IMR-90 (cell line): ENCODE measurements at regions not wholly inside any gene's neighbourhood (a gene's known extent, or its start where the extent isn't known, plus 50 kb on each side); places are given as distances from the start of the nearest gene placed in this dataset.

Source experiments
- ATAC-seq: fragments of 200-7000 bp; cut with Tn5 transposase; 2 replicates; pipeline ENCODE4 v1.9.1; 2020; ENCODE audit warnings: low read depth, mild to moderate bottlenecking, moderate library complexity
- BruUV-seq: library from RNA; stranded (reverse); fragments of 400-500 nt; replicated peaks from 2 replicates; lab custom pipeline; 2021; lab: Mats Ljungman, UMichigan
- CTCF ChIA-PET: fragments of 300-600 bp; formaldehyde crosslinking; extraction: SDS; loops from one replicate; lab custom pipeline; 2021; ENCODE audit warnings: antibody characterized with exemption; lab: Yijun Ruan, JAX
- POLR2A ChIA-PET: fragments of 300-600 bp; sonication (Branson Sonifier 250); formaldehyde crosslinking; loops from one replicate; lab custom pipeline; 2022; ENCODE audit warnings: antibody characterized with exemption; ENCODE audit not compliant: unreplicated experiment; lab: Charles Lee
- DNase-seq: peaks from one replicate; pipeline ENCODE4 v3.0.0; 2013
- H2AFZ ChIP-seq: replicated peaks from 2 replicates; pipeline ENCODE3; 2013; ENCODE audit warnings: low read length, mild to moderate bottlenecking; ENCODE audit not compliant: poor library complexity
- H2AK5ac ChIP-seq: 2 replicates; pipeline ENCODE4 v1.6.1; 2013; ENCODE audit warnings: low read depth, low read length, inconsistent platforms
- H2AK9ac ChIP-seq: replicated peaks from 2 replicates; pipeline ENCODE3; 2013; ENCODE audit warnings: mild to moderate bottlenecking, low read depth, low read length, moderate library complexity; ENCODE audit not compliant: poor library complexity
- H2BK120ac ChIP-seq: 2 replicates; pipeline ENCODE4 v1.6.1; 2013; ENCODE audit warnings: low read depth, low read length, inconsistent platforms
- H2BK15ac ChIP-seq: 3 replicates; pipeline ENCODE4 v1.6.1; 2013; ENCODE audit warnings: low read depth, low read length, inconsistent platforms
- H2BK20ac ChIP-seq: 2 replicates; pipeline ENCODE4 v1.6.1; 2013; ENCODE audit warnings: low read depth, mild to moderate bottlenecking, inconsistent platforms, low read length, moderate library complexity
- H2BK5ac ChIP-seq: 2 replicates; pipeline ENCODE4 v1.6.1; 2013; ENCODE audit warnings: mild to moderate bottlenecking, low read depth, low read length, inconsistent platforms; ENCODE audit not compliant: poor library complexity, severe bottlenecking
- H3K14ac ChIP-seq: replicated peaks from 2 replicates; pipeline ENCODE4 v1.6.1; 2013; ENCODE audit warnings: low read depth, low read length, inconsistent platforms
- H3K18ac ChIP-seq: 2 replicates; pipeline ENCODE4 v1.6.1; 2013; ENCODE audit warnings: low read depth, low read length, control low read depth
- H3K23ac ChIP-seq: 2 replicates; pipeline ENCODE4 v1.6.1; 2013; ENCODE audit warnings: low read depth, low read length, inconsistent platforms
- H3K27ac ChIP-seq: 2 replicates; pipeline ENCODE4 v1.5.1; 2013; ENCODE audit warnings: mild to moderate bottlenecking, control low read depth, low read length; ENCODE audit not compliant: insufficient read depth
- H3K27me3 ChIP-seq: 2 replicates; pipeline ENCODE4 v1.6.1; 2013; ENCODE audit warnings: low read length; ENCODE audit not compliant: control insufficient read depth, insufficient read depth
- H3K36me3 ChIP-seq: 2 replicates; pipeline ENCODE4 v1.6.1; 2013; ENCODE audit warnings: low read length, mixed read lengths; ENCODE audit not compliant: control insufficient read depth, insufficient read depth
- H3K4ac ChIP-seq: 2 replicates; pipeline ENCODE4 v1.6.1; 2013; ENCODE audit warnings: low read depth, low read length, inconsistent platforms
- H3K4me1 ChIP-seq: 2 replicates; pipeline ENCODE4 v1.6.1; 2013; ENCODE audit warnings: low read length, mixed read lengths; ENCODE audit not compliant: control insufficient read depth, insufficient read depth
- H3K4me2 ChIP-seq: 2 replicates; pipeline ENCODE4 v1.6.1; 2013; ENCODE audit warnings: low read depth, mild to moderate bottlenecking, control low read depth, low read length, moderate library complexity
- H3K4me3 ChIP-seq: 2 replicates; pipeline ENCODE4 v1.5.1; 2013; ENCODE audit warnings: low read depth, mild to moderate bottlenecking, control low read depth, low read length, moderate library complexity; ENCODE audit not compliant: insufficient read depth
- H3K56ac ChIP-seq: 2 replicates; pipeline ENCODE4 v1.6.1; 2013; ENCODE audit warnings: low read length, inconsistent platforms; ENCODE audit not compliant: insufficient read depth; ENCODE audit errors: extremely low read depth
- H3K79me1 ChIP-seq, 2 experiments: 2 replicates each; pipeline ENCODE4 v1.6.1; 2013; ENCODE audit warnings: low read length in 2 of 2, inconsistent platforms in 1 of 2, low read depth in 1 of 2
- H3K9ac ChIP-seq: 2 replicates; pipeline ENCODE4 v1.6.1; 2013; ENCODE audit warnings: low read depth, low read length, control low read depth
- H3K9me1 ChIP-seq: 2 replicates; pipeline ENCODE4 v1.6.1; 2013; ENCODE audit warnings: low read length, inconsistent platforms; ENCODE audit not compliant: insufficient read depth
- H3K9me3 ChIP-seq: 2 replicates; pipeline ENCODE4 v1.6.1; 2013; ENCODE audit warnings: low read length; ENCODE audit not compliant: control insufficient read depth, insufficient read depth
- H4K20me1 ChIP-seq: 2 replicates; pipeline ENCODE4 v1.6.1; 2013; ENCODE audit warnings: low read length, inconsistent platforms; ENCODE audit not compliant: insufficient read depth
- H4K5ac ChIP-seq: 2 replicates; pipeline ENCODE4 v1.6.1; 2013; ENCODE audit warnings: mild to moderate bottlenecking, low read depth, low read length, control low read depth
- H4K8ac ChIP-seq, 2 experiments: 2 replicates each; pipeline ENCODE4 v1.6.1; 2013; ENCODE audit warnings: low read depth in 2 of 2, low read length in 2 of 2, control low read depth in 1 of 2, inconsistent platforms in 1 of 2
- H4K91ac ChIP-seq: 2 replicates; pipeline ENCODE4 v1.6.1; 2013; ENCODE audit warnings: low read depth, low read length, inconsistent platforms; ENCODE audit not compliant: insufficient read depth
- BHLHE40 ChIP-seq: fragments of 150-350 bp; IDR thresholded peaks from 2 replicates; pipeline ENCODE4 v1.6.1; 2016; ENCODE audit warnings: mild to moderate bottlenecking, low read depth, low read length
- CEBPB ChIP-seq: IDR thresholded peaks from 2 replicates; pipeline ENCODE4 v1.6.1; 2012; ENCODE audit warnings: low read depth, low read length, improper control_type of control experiment
- CHD1 ChIP-seq: IDR thresholded peaks from 2 replicates; pipeline ENCODE4 v1.6.1; 2012; ENCODE audit warnings: low read depth, low read length, improper control_type of control experiment
- CTCF ChIP-seq: conservative IDR thresholded peaks from 2 replicates; pipeline ENCODE4 v1.5.1; 2012; ENCODE audit warnings: mild to moderate bottlenecking, low read depth, low read length, improper control_type of control experiment
- FOS ChIP-seq: fragments of 150-350 bp; IDR thresholded peaks from 2 replicates; pipeline ENCODE4 v1.6.1; 2016; ENCODE audit warnings: low read depth, low read length
- MAFK ChIP-seq: IDR thresholded peaks from 2 replicates; pipeline ENCODE4 v1.6.1; 2012; ENCODE audit warnings: low read depth, low read length, improper control_type of control experiment
- MAZ ChIP-seq: IDR thresholded peaks from 2 replicates; pipeline ENCODE4 v1.6.1; 2012; ENCODE audit warnings: low read depth, mild to moderate bottlenecking, low read length, improper control_type of control experiment, moderate library complexity, borderline replicate concordance
- MXI1 ChIP-seq: IDR thresholded peaks from 2 replicates; pipeline ENCODE4 v1.6.1; 2012; ENCODE audit warnings: low read depth, mild to moderate bottlenecking, low read length, moderate library complexity, borderline replicate concordance
- NFE2L2 ChIP-seq: fragments of 150-350 bp; IDR thresholded peaks from 2 replicates; pipeline ENCODE4 v1.6.1; 2016; ENCODE audit warnings: low read depth, mild to moderate bottlenecking, low read length
- POLR2A ChIP-seq: IDR thresholded peaks from 2 replicates; pipeline ENCODE4 v1.6.1; 2012; ENCODE audit warnings: mild to moderate bottlenecking, low read depth, low read length
- RAD21 ChIP-seq: IDR thresholded peaks from 2 replicates; pipeline ENCODE4 v1.6.1; 2012; ENCODE audit warnings: low read length, improper control_type of control experiment
- RCOR1 ChIP-seq: IDR thresholded peaks from 2 replicates; pipeline ENCODE4 v1.6.1; 2012; ENCODE audit warnings: mild to moderate bottlenecking, low read length, improper control_type of control experiment; ENCODE audit not compliant: insufficient replicate concordance
- RFX5 ChIP-seq: IDR thresholded peaks from 2 replicates; pipeline ENCODE4 v1.8.0; 2012; ENCODE audit warnings: low read depth, mild to moderate bottlenecking, low read length, moderate library complexity
- SMC3 ChIP-seq: fragments of 150-350 bp; IDR thresholded peaks from 2 replicates; pipeline ENCODE4 v1.6.1; 2016; ENCODE audit warnings: low read depth, mild to moderate bottlenecking, antibody characterized with exemption, low read length, moderate library complexity
- WGBS, 2 experiments: methylation state at CpG; one replicate each; pipeline versions ENCODE4 v1.1.5 to v1.1.7; 2013; ENCODE audit warnings: missing lambda C conversion rate in 2 of 2; ENCODE audit not compliant: insufficient read length in 1 of 2; ENCODE audit errors: extremely low coverage in 2 of 2; 5-methylcytosine and 5-hydroxymethylcytosine counted together
- dilution Hi-C: fragments of 300-500 bp; cut with HindIII; formaldehyde crosslinking; loops from one replicate; pipeline ENCODE4 v1.14.3; 2018; ENCODE audit warnings: low sequenced_read_pairs; ENCODE audit not compliant: unreplicated experiment
- in situ Hi-C: fragments of 300-500 bp; cut with MboI; formaldehyde crosslinking; loops from 3 replicates; pipeline ENCODE4 v1.14.3; 2019; ENCODE audit warnings: low sequenced_read_pairs, inconsistent platforms, mixed read lengths
- intact Hi-C: fragments of 100-400 bp; cut with micrococcal nuclease; formaldehyde crosslinking; loops from 2 replicates; pipeline ENCODE4 v1.10.0; 2022
- TF ChIP-seq, protein P1 (sequence below): fragments of 150-350 bp; IDR thresholded peaks from 2 replicates; pipeline ENCODE4 v1.6.1; 2016; ENCODE audit warnings: low read depth, mild to moderate bottlenecking, low read length, moderate library complexity, borderline replicate concordance
- TF ChIP-seq, protein P2 (sequence below): fragments of 150-350 bp; IDR thresholded peaks from 2 replicates; pipeline ENCODE4 v1.6.1; 2017; ENCODE audit warnings: mild to moderate bottlenecking, antibody characterized with exemption, low read length, low read depth

- TF ChIP-seq RFX5 (no peak), NFE2L2 (no peak), RAD21 (no peak), BHLHE40 (no peak), POLR2A (no peak), MAZ (no peak), SMC3 (no peak), RCOR1 (no peak), CHD1 (no peak), FOS (no peak), CEBPB (no peak), CTCF (no peak), MXI1 (no peak), MAFK (no peak)
- TF ChIP-seq, protein P1, sequence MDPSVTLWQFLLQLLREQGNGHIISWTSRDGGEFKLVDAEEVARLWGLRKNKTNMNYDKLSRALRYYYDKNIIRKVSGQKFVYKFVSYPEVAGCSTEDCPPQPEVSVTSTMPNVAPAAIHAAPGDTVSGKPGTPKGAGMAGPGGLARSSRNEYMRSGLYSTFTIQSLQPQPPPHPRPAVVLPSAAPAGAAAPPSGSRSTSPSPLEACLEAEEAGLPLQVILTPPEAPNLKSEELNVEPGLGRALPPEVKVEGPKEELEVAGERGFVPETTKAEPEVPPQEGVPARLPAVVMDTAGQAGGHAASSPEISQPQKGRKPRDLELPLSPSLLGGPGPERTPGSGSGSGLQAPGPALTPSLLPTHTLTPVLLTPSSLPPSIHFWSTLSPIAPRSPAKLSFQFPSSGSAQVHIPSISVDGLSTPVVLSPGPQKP = no peak
- TF ChIP-seq, protein P2, sequence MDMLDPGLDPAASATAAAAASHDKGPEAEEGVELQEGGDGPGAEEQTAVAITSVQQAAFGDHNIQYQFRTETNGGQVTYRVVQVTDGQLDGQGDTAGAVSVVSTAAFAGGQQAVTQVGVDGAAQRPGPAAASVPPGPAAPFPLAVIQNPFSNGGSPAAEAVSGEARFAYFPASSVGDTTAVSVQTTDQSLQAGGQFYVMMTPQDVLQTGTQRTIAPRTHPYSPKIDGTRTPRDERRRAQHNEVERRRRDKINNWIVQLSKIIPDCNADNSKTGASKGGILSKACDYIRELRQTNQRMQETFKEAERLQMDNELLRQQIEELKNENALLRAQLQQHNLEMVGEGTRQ = no peak
- Histone ChIP-seq H3K27ac (no peak overlapping the region), H3K4me2 (no peak overlapping the region), H3K4ac (no peak overlapping the region), H3K27me3 (no peaks in the 10 kb centered on the region), H4K5ac (no peak overlapping the region), H4K20me1 (no peaks in the 10 kb centered on the region), H2BK120ac (no peak overlapping the region), H2AFZ (no peak overlapping the region), H3K4me1 (no peaks in the 10 kb centered on the region), H3K23ac (no peak overlapping the region), H3K56ac (no peak overlapping the region), H3K36me3 (no peaks in the 10 kb centered on the region), H4K91ac (no peak overlapping the region), H2AK5ac (no peak overlapping the region), H3K9ac (no peak overlapping the region), H3K4me3 (no peak overlapping the region), H3K9me3 (peaks cover 59% of the 10 kb centered on the region), H3K14ac (no peak overlapping the region), H2BK5ac (no peak overlapping the region), H3K9me1 (no peaks in the 10 kb centered on the region), H2AK9ac (no peak overlapping the region), H3K79me1 (no peaks in the 10 kb centered on the region), H4K8ac (no peak overlapping the region), H2BK15ac (no peak overlapping the region), H2BK20ac (no peak overlapping the region), H3K18ac (no peak overlapping the region)
- ChIA-PET CTCF (no interaction called here), POLR2A (no interaction called here)
- dilution Hi-C loops = no loop called here
- 80% methylated on average over 8 of the region's 23 CpGs; no CpG with 5 or more reads in 1 of the 2 experiments for WGBS, 2 experiments
- intact Hi-C loops = no loop called here
- ATAC-seq = no peak
- in situ Hi-C loops = no loop called here
- no peak for DNase-seq
- BruUV-seq = no TSS peak
Observed at GRCh38 chr6:169937389-169938261, 186.2 kb downstream of the ERMARD start.
